ENCODE measurements at regions not wholly inside any gene's neighbourhood (a gene's known extent, or its start where the extent isn't known, plus 50 kb on each side); places are given as distances from the start of the nearest gene placed in this dataset.

DNA sequence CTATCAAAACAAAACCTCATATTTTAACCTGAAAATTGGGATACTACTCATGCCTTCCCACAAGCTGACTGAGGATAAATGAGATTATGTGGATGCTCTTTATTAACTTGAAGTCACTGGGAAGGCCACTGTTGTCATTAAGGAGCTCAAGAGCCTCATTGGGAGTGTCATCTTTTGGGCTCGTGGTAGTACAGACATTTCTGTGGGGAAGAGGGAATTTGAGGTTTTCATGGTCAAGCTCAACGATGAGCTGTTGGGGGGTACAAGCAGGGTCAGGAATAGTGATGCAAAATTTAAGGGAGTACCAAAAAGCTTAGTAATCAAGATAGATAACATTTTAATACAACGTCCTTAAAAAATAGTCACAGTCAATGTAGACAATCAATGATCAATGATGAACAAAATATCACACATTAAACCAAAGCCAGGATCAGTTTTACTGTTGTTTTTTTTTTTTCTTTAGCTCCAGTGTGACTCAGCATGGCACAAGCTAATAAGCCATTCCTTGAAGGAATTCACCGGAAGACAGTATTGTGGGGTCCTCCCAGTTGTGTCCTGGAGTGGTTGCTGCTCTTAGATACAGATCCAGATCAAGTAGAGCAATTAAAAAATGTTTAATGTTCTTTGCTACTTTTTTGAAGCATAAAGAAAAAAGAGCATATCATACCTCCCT, 130.9 kb downstream of the C12orf75 start:
- TF ChIP-seq, protein P1, sequence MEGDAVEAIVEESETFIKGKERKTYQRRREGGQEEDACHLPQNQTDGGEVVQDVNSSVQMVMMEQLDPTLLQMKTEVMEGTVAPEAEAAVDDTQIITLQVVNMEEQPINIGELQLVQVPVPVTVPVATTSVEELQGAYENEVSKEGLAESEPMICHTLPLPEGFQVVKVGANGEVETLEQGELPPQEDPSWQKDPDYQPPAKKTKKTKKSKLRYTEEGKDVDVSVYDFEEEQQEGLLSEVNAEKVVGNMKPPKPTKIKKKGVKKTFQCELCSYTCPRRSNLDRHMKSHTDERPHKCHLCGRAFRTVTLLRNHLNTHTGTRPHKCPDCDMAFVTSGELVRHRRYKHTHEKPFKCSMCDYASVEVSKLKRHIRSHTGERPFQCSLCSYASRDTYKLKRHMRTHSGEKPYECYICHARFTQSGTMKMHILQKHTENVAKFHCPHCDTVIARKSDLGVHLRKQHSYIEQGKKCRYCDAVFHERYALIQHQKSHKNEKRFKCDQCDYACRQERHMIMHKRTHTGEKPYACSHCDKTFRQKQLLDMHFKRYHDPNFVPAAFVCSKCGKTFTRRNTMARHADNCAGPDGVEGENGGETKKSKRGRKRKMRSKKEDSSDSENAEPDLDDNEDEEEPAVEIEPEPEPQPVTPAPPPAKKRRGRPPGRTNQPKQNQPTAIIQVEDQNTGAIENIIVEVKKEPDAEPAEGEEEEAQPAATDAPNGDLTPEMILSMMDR (IDR thresholded peaks at IDR 0.05): no peak
- TF ChIP-seq POLR2A (IDR thresholded peaks at IDR 0.05) (no peak), EP300 (IDR thresholded peaks at IDR 0.05) (no peak)

All from ovary (tissue), 3 donors.